ENCODE measurements at regions not wholly inside any gene's neighbourhood (a gene's known extent, or its start where the extent isn't known, plus 50 kb on each side); places are given as distances from the start of the nearest gene placed in this dataset.

DNA sequence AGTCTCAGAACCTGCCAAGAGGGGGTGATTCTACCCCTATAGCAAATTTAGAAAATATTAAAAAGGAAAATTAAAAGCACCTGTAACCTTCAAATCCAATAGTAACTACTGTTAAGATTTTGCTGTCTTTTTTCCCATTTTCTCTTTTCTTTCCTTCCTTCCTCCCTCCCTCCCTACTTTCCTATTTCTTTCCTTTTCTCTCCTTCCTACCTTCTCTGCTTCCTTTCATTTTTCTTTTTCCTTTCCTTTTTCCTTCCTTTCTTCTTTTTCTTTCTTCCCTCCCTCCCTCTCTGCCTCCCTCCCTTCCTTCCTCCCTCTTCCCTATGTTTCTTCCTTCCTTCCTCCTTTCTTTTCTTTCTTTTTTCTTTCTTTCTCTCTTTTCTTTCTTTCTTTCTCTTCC lies 120.2 kb upstream of the KCTD7 start:
- TF ChIP-seq RELA (IDR thresholded peaks at IDR 0.05; ENCODE audit: borderline replicate concordance, partially characterized antibody) (no peak), EZH2 (IDR thresholded peaks at IDR 0.05; ENCODE audit: borderline replicate concordance, control insufficient read depth, low read depth, low read length) (no peak), YY1 (IDR thresholded peaks at IDR 0.05; ENCODE audit: low read depth, low read length) (no peak), MYC (IDR thresholded peaks at IDR 0.05; ENCODE audit: insufficient read depth, insufficient read length, insufficient replicate concordance, low read length, severe bottlenecking) (no peak)
- TF ChIP-seq, protein P1, sequence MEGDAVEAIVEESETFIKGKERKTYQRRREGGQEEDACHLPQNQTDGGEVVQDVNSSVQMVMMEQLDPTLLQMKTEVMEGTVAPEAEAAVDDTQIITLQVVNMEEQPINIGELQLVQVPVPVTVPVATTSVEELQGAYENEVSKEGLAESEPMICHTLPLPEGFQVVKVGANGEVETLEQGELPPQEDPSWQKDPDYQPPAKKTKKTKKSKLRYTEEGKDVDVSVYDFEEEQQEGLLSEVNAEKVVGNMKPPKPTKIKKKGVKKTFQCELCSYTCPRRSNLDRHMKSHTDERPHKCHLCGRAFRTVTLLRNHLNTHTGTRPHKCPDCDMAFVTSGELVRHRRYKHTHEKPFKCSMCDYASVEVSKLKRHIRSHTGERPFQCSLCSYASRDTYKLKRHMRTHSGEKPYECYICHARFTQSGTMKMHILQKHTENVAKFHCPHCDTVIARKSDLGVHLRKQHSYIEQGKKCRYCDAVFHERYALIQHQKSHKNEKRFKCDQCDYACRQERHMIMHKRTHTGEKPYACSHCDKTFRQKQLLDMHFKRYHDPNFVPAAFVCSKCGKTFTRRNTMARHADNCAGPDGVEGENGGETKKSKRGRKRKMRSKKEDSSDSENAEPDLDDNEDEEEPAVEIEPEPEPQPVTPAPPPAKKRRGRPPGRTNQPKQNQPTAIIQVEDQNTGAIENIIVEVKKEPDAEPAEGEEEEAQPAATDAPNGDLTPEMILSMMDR (IDR thresholded peaks at IDR 0.05 in 2 of 3, conservative IDR thresholded peaks at IDR 0.05 in 1 of 3; ENCODE audit: control insufficient read depth in 2 of 3, extremely low read depth in 1 of 3, insufficient read depth in 1 of 3, low read depth in 3 of 3, low read length in 3 of 3), result no peak

Measured in GM12878 (cell line).